Left lung (tissue), 4 donors: ENCODE measurements at regions not wholly inside any gene's neighbourhood (a gene's known extent, or its start where the extent isn't known, plus 50 kb on each side); places are given as distances from the start of the nearest gene placed in this dataset.

Source experiments
- ATAC-seq: fragments of 200-7000 bp; cut with Tn5 transposase; one replicate; pipeline ENCODE4 v1.9.1; 2020; ENCODE audit warnings: moderate library complexity
- DNase-seq, 4 donors: peaks; one replicate each; pipeline ENCODE4 v3.0.0-alpha.2; 2013 to 2020
- H3K27ac ChIP-seq, 2 donors: fragments of 200-600 bp; sonication (generic) in 1 of 2; one replicate each; pipeline versions ENCODE4 v1.5.0 to v1.8.0; 2020 to 2021
- H3K27me3 ChIP-seq, 2 donors: fragments of 200-600 bp; sonication (generic) in 1 of 2; one replicate each; pipeline versions ENCODE4 v1.5.0 to v1.8.0; 2020 to 2021
- H3K36me3 ChIP-seq, 2 donors: fragments of 200-600 bp; sonication (generic) in 1 of 2; one replicate each; pipeline versions ENCODE4 v1.5.0 to v1.8.0; 2020 to 2021
- H3K4me1 ChIP-seq, 2 donors: fragments of 200-600 bp; one replicate each; pipeline ENCODE4 v1.8.0; 2021
- H3K4me3 ChIP-seq, 2 donors: fragments of 200-600 bp; sonication (generic) in 1 of 2; one replicate each; pipeline versions ENCODE4 v1.5.0 to v1.8.0; 2020 to 2021; ENCODE audit warnings: mild to moderate bottlenecking in 1 of 2
- H3K9me3 ChIP-seq, 2 donors: fragments of 200-600 bp; sonication (generic) in 1 of 2; one replicate each; pipeline versions ENCODE4 v1.5.0 to v1.8.0; 2020 to 2021
- CTCF ChIP-seq, 2 donors: fragments of 200-600 bp; sonication (generic) in 1 of 2; IDR thresholded peaks; one replicate each; pipeline versions ENCODE4 v1.5.0 to v1.8.0; 2021; ENCODE audit warnings: antibody characterized with exemption in 2 of 2
- intact Hi-C, 2 donors: fragments of 100-400 bp; cut with DNase I; formaldehyde crosslinking; loops; one replicate each; pipeline versions ENCODE4 v1.11.2 to v1.14.2; 2022
- donor health status: DM: no; HTN: yes; CAD: no.
- donor health status: DM: no; HTN: no; CAD: no.

GRCh38 chr14:104461676-104462449, 117.7 kb upstream of the C14orf180 start:
- TF ChIP-seq CTCF (IDR thresholded peaks at IDR 0.05): no peak
- no peak overlapping the region for H3K4me3 ChIP-seq
- H3K36me3 ChIP-seq: no peaks in the 10 kb centered on the region
- DNase-seq (no peak), ATAC-seq (no peak)
- H3K9me3 ChIP-seq: no peaks in the 10 kb centered on the region
- H3K27ac ChIP-seq: no peak overlapping the region
- peaks cover 0 to 8% of the 10 kb centered on the region in 2 donors for H3K4me1 ChIP-seq
- H3K27me3 ChIP-seq: peaks cover 20 to 71% of the 10 kb centered on the region in 2 donors
- intact Hi-C loops: no loop called here

- ATAC-seq (no peak), DNase-seq (no peak)
- Histone ChIP-seq H3K4me3 (no peak overlapping the region), H3K9me3 (no peaks in the 10 kb centered on the region), H3K4me1 (peaks cover 0 to 8% of the 10 kb centered on the region in 2 donors), H3K27me3 (peaks cover 20 to 71% of the 10 kb centered on the region in 2 donors), H3K36me3 (no peaks in the 10 kb centered on the region), H3K27ac (no peak overlapping the region)
- TF ChIP-seq CTCF (IDR thresholded peaks at IDR 0.05): no peak
- intact Hi-C loops: no loop called here
Measured at GRCh38 chr14:104462651-104463630, 116.6 kb upstream of the C14orf180 start.

- H3K36me3 ChIP-seq: no peaks in the 10 kb centered on the region
- no peak overlapping the region for H3K27ac ChIP-seq
- peaks cover 0 to 8% of the 10 kb centered on the region in 2 donors for H3K4me1 ChIP-seq
- no peaks in the 10 kb centered on the region for H3K9me3 ChIP-seq
- ATAC-seq (no peak), DNase-seq (no peak)
- intact Hi-C loops: no loop called here
- no peak for TF ChIP-seq CTCF (IDR thresholded peaks at IDR 0.05)
- no peak overlapping the region for H3K4me3 ChIP-seq
- H3K27me3 ChIP-seq: peaks cover 20 to 55% of the 10 kb centered on the region in 2 donors
Measured at GRCh38 chr14:104464907-104465306, 114.7 kb upstream of the C14orf180 start.

GRCh38 chr14:104465482-104466390, 113.8 kb upstream of the C14orf180 start:
- Histone ChIP-seq H3K9me3 (no peaks in the 10 kb centered on the region), H3K4me3 (no peak overlapping the region), H3K27ac (no peak overlapping the region), H3K4me1 (peaks cover 0 to 8% of the 10 kb centered on the region in 2 donors), H3K27me3 (peaks cover 20 to 47% of the 10 kb centered on the region in 2 donors), H3K36me3 (no peaks in the 10 kb centered on the region)
- ATAC-seq (no peak), DNase-seq (no peak)
- TF ChIP-seq CTCF (IDR thresholded peaks at IDR 0.05): no peak
- intact Hi-C loops: no loop called here
